Left ventricle myocardium inferior (tissue), 1 donor: ENCODE measurements at regions not wholly inside any gene's neighbourhood (a gene's known extent, or its start where the extent isn't known, plus 50 kb on each side); places are given as distances from the start of the nearest gene placed in this dataset.
"Not testable (repeated sequence)": the region's sequence is repeated elsewhere in the genome, so short reads cannot be mapped to it uniquely, and the experiment has no call there.

Source experiments
- DNase-seq: peaks from one replicate; pipeline ENCODE4 v3.0.0-alpha.2; 2020
- H3K27ac ChIP-seq: fragments of 200-600 bp; replicated peaks from 2 replicates; pipeline ENCODE4 v1.8.0; 2021
- H3K27me3 ChIP-seq: fragments of 200-600 bp; 2 replicates; pipeline ENCODE4 v1.8.0; 2021; ENCODE audit warnings: low read depth
- H3K36me3 ChIP-seq: fragments of 200-600 bp; 2 replicates; pipeline ENCODE4 v1.8.0; 2021
- H3K4me1 ChIP-seq: fragments of 200-600 bp; 2 replicates; pipeline ENCODE4 v1.8.0; 2021
- H3K4me3 ChIP-seq: fragments of 200-600 bp; 2 replicates; pipeline ENCODE4 v1.8.0; 2021; ENCODE audit warnings: mild to moderate bottlenecking, moderate library complexity
- H3K9me3 ChIP-seq: fragments of 200-600 bp; replicated peaks from 2 replicates; pipeline ENCODE4 v1.8.0; 2021
- CTCF ChIP-seq: fragments of 200-600 bp; IDR thresholded peaks from 2 replicates; pipeline ENCODE4 v1.8.0; 2021; ENCODE audit warnings: antibody characterized with exemption, mild to moderate bottlenecking, borderline replicate concordance
- intact Hi-C: fragments of 100-400 bp; cut with micrococcal nuclease; formaldehyde crosslinking; loops from one replicate; pipeline ENCODE4 v1.11.0; 2022
- donor health status: DM: no; HTN: yes; CAD: no; lungs with severe emphysema.

- Histone ChIP-seq H3K27me3 (no peaks in the 10 kb centered on the region), H3K9me3 (peaks cover 19% of the 10 kb centered on the region), H3K27ac (no peak overlapping the region), H3K4me1 (no peaks in the 10 kb centered on the region), H3K36me3 (no peaks in the 10 kb centered on the region), H3K4me3 (no peak overlapping the region)
- no peak for DNase-seq
- intact Hi-C loops: no loop called here
- no peak for TF ChIP-seq CTCF
Observed at GRCh38 chr20:53819973-53820451, 226.4 kb upstream of the ZNF217 start.

- peaks cover 19% of the 10 kb centered on the region for H3K9me3 ChIP-seq
- TF ChIP-seq CTCF: no peak
- no peak for DNase-seq
- H3K27me3 ChIP-seq: no peaks in the 10 kb centered on the region
- H3K4me3 ChIP-seq: no peak overlapping the region
- H3K36me3 ChIP-seq: no peaks in the 10 kb centered on the region
- H3K4me1 ChIP-seq: no peaks in the 10 kb centered on the region
- H3K27ac ChIP-seq: no peak overlapping the region
- intact Hi-C loops: no loop called here
Observed at GRCh38 chr20:53818457-53819177, 225.0 kb upstream of the ZNF217 start.

- intact Hi-C loops, H3K4me1 ChIP-seq, H3K27ac ChIP-seq, DNase-seq, H3K4me3 ChIP-seq, H3K36me3 ChIP-seq, H3K27me3 ChIP-seq: not testable (repeated sequence)
- peaks cover 19% of the 10 kb centered on the region for H3K9me3 ChIP-seq
Observed at GRCh38 chr20:53817513-53817912, 223.9 kb upstream of the ZNF217 start.

GRCh38 chr20:53816872-53817398, 223.3 kb upstream of the ZNF217 start:
- no peak overlapping the region for H3K27ac ChIP-seq
- no peak for TF ChIP-seq CTCF
- intact Hi-C loops: no loop called here
- no peaks in the 10 kb centered on the region for H3K27me3 ChIP-seq
- DNase-seq: no peak
- H3K4me1 ChIP-seq: no peaks in the 10 kb centered on the region
- no peak overlapping the region for H3K4me3 ChIP-seq
- peaks cover 19% of the 10 kb centered on the region for H3K9me3 ChIP-seq
- H3K36me3 ChIP-seq: no peaks in the 10 kb centered on the region

- peaks cover 19% of the 10 kb centered on the region for H3K9me3 ChIP-seq
Observed at GRCh38 chr20:53815509-53815908, 221.9 kb upstream of the ZNF217 start.

More at GRCh38 chr20:53815509-53815908, 221.9 kb upstream of the ZNF217 start:
- TF ChIP-seq CTCF: no peak
- no peak overlapping the region for H3K4me3 ChIP-seq
- H3K4me1 ChIP-seq: no peaks in the 10 kb centered on the region
- intact Hi-C loops: no loop called here
- no peaks in the 10 kb centered on the region for H3K36me3 ChIP-seq
- H3K27ac ChIP-seq: no peak overlapping the region
- no peak for DNase-seq
- no peaks in the 10 kb centered on the region for H3K27me3 ChIP-seq
